Panc1 (cell line): ENCODE measurements at regions not wholly inside any gene's neighbourhood (a gene's known extent, or its start where the extent isn't known, plus 50 kb on each side); places are given as distances from the start of the nearest gene placed in this dataset.

Experiments
- CTCF ChIP-seq: fragments of 450-650 bp; IDR thresholded peaks from 2 replicates; pipeline ENCODE4 v1.5.1; 2017; ENCODE audit warnings: mild to moderate bottlenecking
- POLR2AphosphoS5 ChIP-seq: IDR thresholded peaks from 2 replicates; pipeline ENCODE4 v1.6.1; 2012; ENCODE audit warnings: mild to moderate bottlenecking, low read depth, low read length, moderate library complexity
- TCF7L2 ChIP-seq: IDR thresholded peaks from 2 replicates; pipeline ENCODE4 v1.6.1; 2011; ENCODE audit warnings: mild to moderate bottlenecking, low read depth, low read length, inconsistent platforms

GRCh38 chr9:19517202-19517942 lies 108.6 kb downstream of the ACER2 start:
- TF ChIP-seq POLR2AphosphoS5 (no peak), TCF7L2 (no peak), CTCF (peak; percentile 25)
